B cell (primary cell): ENCODE measurements at regions not wholly inside any gene's neighbourhood (a gene's known extent, or its start where the extent isn't known, plus 50 kb on each side); places are given as distances from the start of the nearest gene placed in this dataset.

ENCODE experiments used
- ATAC-seq: fragments of 200-7000 bp; cut with Tn5 transposase; one replicate; pipeline ENCODE4 v1.10.0; 2021; ENCODE audit warnings: low read depth, mild to moderate bottlenecking, moderate number of reproducible peaks, moderate library complexity
- CTCF ChIA-PET: fragments of 350-600 bp; sonication (Branson Sonifier 250); formaldehyde crosslinking; loops from one replicate; lab custom pipeline; 2021; ENCODE audit warnings: antibody characterized with exemption, inconsistent platforms; lab: Charles Lee
- POLR2A ChIA-PET: fragments of 350-600 bp; sonication (Branson Sonifier 250); formaldehyde crosslinking; loops from one replicate; lab custom pipeline; 2021; ENCODE audit warnings: antibody characterized with exemption; lab: Charles Lee
- DNase-seq: peaks from one replicate; pipeline ENCODE4 v3.0.0; 2013
- H2AFZ ChIP-seq: 2 replicates; pipeline ENCODE4 v1.6.1; 2012; ENCODE audit warnings: mild to moderate bottlenecking, low read depth, low read length; ENCODE audit not compliant: insufficient read depth, poor library complexity, severe bottlenecking
- H3K27ac ChIP-seq, 2 donors: 1 replicate in 1 of 2; 2 replicates in 1 of 2; pipeline ENCODE4 v1.5.1; 2012 to 2013; ENCODE audit warnings: low read length in 2 of 2, mild to moderate bottlenecking in 2 of 2, moderate library complexity in 1 of 2
- H3K27me3 ChIP-seq, 4 experiments: fragments of 200-600 bp in 1 of 4; sonication (generic) in 1 of 4; replicated peaks in 1 of 4; 1 replicate in 2 of 4; 2 replicates in 2 of 4; pipeline versions ENCODE4 v1.6.1 to v1.7.0; 2013 to 2016; ENCODE audit warnings: low read length in 3 of 4, mild to moderate bottlenecking in 2 of 4, mixed read lengths in 1 of 4, moderate library complexity in 1 of 4; ENCODE audit not compliant: insufficient read depth in 4 of 4, control insufficient read depth in 3 of 4; ENCODE audit errors: control extremely low read depth in 1 of 4
- H3K36me3 ChIP-seq, 2 experiments: replicated peaks in 1 of 2; 1 replicate in 1 of 2; 2 replicates in 1 of 2; pipeline versions ENCODE4 v1.6.1 to v1.7.1; 2013; ENCODE audit warnings: low read length in 1 of 2; ENCODE audit not compliant: insufficient read depth in 2 of 2, control insufficient read depth in 1 of 2; ENCODE audit errors: control extremely low read depth in 1 of 2, extremely low read depth in 1 of 2
- H3K4me1 ChIP-seq, 2 donors: fragments of 200-600 bp in 1 of 2; sonication (generic) in 1 of 2; 1 replicate in 1 of 2; 2 replicates in 1 of 2; pipeline versions ENCODE4 v1.5.1 to v1.6.1; 2013 to 2017; ENCODE audit warnings: low read length in 2 of 2; ENCODE audit not compliant: control insufficient read depth in 2 of 2, insufficient read depth in 2 of 2
- H3K4me2 ChIP-seq: replicated peaks from 2 replicates; pipeline ENCODE3; 2012; ENCODE audit warnings: mild to moderate bottlenecking, low read depth, low read length; ENCODE audit not compliant: poor library complexity, severe bottlenecking
- H3K4me3 ChIP-seq, 5 experiments: fragments of 200-600 bp in 1 of 5; sonication (generic) in 1 of 5; 1 replicate in 3 of 5; 2 replicates in 2 of 5; pipeline versions ENCODE4 v1.5.1 to v1.7.0; 2011 to 2016; ENCODE audit warnings: low read length in 4 of 5, mild to moderate bottlenecking in 4 of 5, low read depth in 2 of 5, control low read depth in 1 of 5, moderate library complexity in 1 of 5; ENCODE audit not compliant: insufficient read depth in 1 of 5; ENCODE audit errors: control extremely low read depth in 1 of 5, extremely low read depth in 1 of 5
- H3K79me2 ChIP-seq: fragments of 200-600 bp; sonication (generic); one replicate; pipeline ENCODE4 v1.6.0; 2016; ENCODE audit warnings: low read length; ENCODE audit not compliant: control insufficient read depth, insufficient read depth
- H3K9ac ChIP-seq: fragments of 200-600 bp; sonication (generic); 2 replicates; pipeline ENCODE4 v1.6.1; 2017; ENCODE audit warnings: mild to moderate bottlenecking, low read length, moderate library complexity
- H3K9me3 ChIP-seq, 3 donors: one replicate each; pipeline versions ENCODE4 v1.6.1 to v1.7.1; 2013; ENCODE audit warnings: low read length in 2 of 3; ENCODE audit not compliant: control insufficient read depth in 2 of 3, insufficient read depth in 1 of 3; ENCODE audit errors: control extremely low read depth in 1 of 3
- H4K20me1 ChIP-seq: 2 replicates; pipeline ENCODE4 v1.6.0; 2012; ENCODE audit warnings: mild to moderate bottlenecking, low read length; ENCODE audit not compliant: insufficient read depth, control insufficient read depth, poor library complexity, severe bottlenecking
- H3K27ac Mint-ChIP-seq: one replicate; pipeline ENCODE4 v1.8.0; 2021; ENCODE audit warnings: mixed read lengths
- H3K27me3 Mint-ChIP-seq: one replicate; pipeline ENCODE4 v1.8.0; 2021; ENCODE audit warnings: mixed read lengths
- H3K4me1 Mint-ChIP-seq: one replicate; pipeline ENCODE4 v1.8.0; 2021; ENCODE audit warnings: mixed read lengths
- H3K4me3 Mint-ChIP-seq: one replicate; pipeline ENCODE4 v1.8.0; 2021; ENCODE audit warnings: mixed read lengths
- H3K9me3 Mint-ChIP-seq: one replicate; pipeline ENCODE4 v1.8.0; 2022; ENCODE audit warnings: mixed read lengths; ENCODE audit not compliant: insufficient read depth
- CTCF ChIP-seq: fragments of 200-600 bp; IDR thresholded peaks from one replicate; pipeline ENCODE4 v1.8.0; 2022; ENCODE audit warnings: antibody characterized with exemption, mild to moderate bottlenecking
- EZH2 ChIP-seq: IDR thresholded peaks from 2 replicates; pipeline ENCODE4 v1.6.1; 2012; ENCODE audit warnings: borderline replicate concordance, low read depth, mild to moderate bottlenecking, moderate library complexity, low read length; ENCODE audit not compliant: insufficient read depth, poor library complexity, severe bottlenecking
- WGBS: methylation state at CpG from one replicate; pipeline ENCODE4 v1.1.5; 2013; ENCODE audit warnings: missing lambda C conversion rate; ENCODE audit not compliant: insufficient coverage; 5-methylcytosine and 5-hydroxymethylcytosine counted together
- intact Hi-C: fragments of 100-400 bp; cut with micrococcal nuclease; formaldehyde crosslinking; loops from one replicate; pipeline ENCODE4 v1.10.0; 2022

- peaks cover 11% of the 10 kb centered on the region for H3K27me3 Mint-ChIP-seq
- no peak overlapping the region for H3K4me2 ChIP-seq
- intact Hi-C loops = no loop called here
- no peaks in the 10 kb centered on the region for H3K27me3 ChIP-seq
- ATAC-seq (no peak), DNase-seq (no peak)
- no peaks in the 10 kb centered on the region for H3K4me1 ChIP-seq
- WGBS = 98% methylated on average over 12 of the region's 12 CpGs
- ChIA-PET CTCF (no interaction called here), POLR2A (no interaction called here)
- H3K4me1 Mint-ChIP-seq = no peaks in the 10 kb centered on the region
- no peak overlapping the region for H2AFZ ChIP-seq
- H3K79me2 ChIP-seq = no peaks in the 10 kb centered on the region
- H3K9me3 ChIP-seq = peaks cover 0 to 3% (median 0%) of the 10 kb centered on the region in 3 donors
- H3K9ac ChIP-seq = no peak overlapping the region
- no peaks in the 10 kb centered on the region for H3K9me3 Mint-ChIP-seq
- no peak overlapping the region for H3K27ac ChIP-seq
- H3K27ac Mint-ChIP-seq = no peak overlapping the region
- no peaks in the 10 kb centered on the region for H3K36me3 ChIP-seq
- TF ChIP-seq CTCF = no peak
- TF ChIP-seq EZH2 = no peak
- H3K4me3 Mint-ChIP-seq = no peak overlapping the region
- no peak overlapping the region for H3K4me3 ChIP-seq
- H4K20me1 ChIP-seq = no peaks in the 10 kb centered on the region
Measured at GRCh38 chr14:66092748-66093147, 393.4 kb upstream of the CCDC196 start.

- 92% methylated on average over 35 of the region's 38 CpGs for WGBS
- ChIA-PET POLR2A (no interaction called here), CTCF (no interaction called here)
- TF ChIP-seq EZH2 (no peak), CTCF (no peak)
- H3K27me3 Mint-ChIP-seq = peaks cover 11% of the 10 kb centered on the region
- no peak overlapping the region for H3K4me3 Mint-ChIP-seq
- H3K4me1 Mint-ChIP-seq = no peaks in the 10 kb centered on the region
- H3K9me3 Mint-ChIP-seq = no peaks in the 10 kb centered on the region
- H2AFZ ChIP-seq = no peak overlapping the region
- no peak overlapping the region for H3K27ac Mint-ChIP-seq
- H3K4me2 ChIP-seq = no peak overlapping the region
- no peaks in the 10 kb centered on the region for H3K79me2 ChIP-seq
- H3K9me3 ChIP-seq = peaks cover 0 to 3% (median 0%) of the 10 kb centered on the region in 3 donors
- H3K4me1 ChIP-seq = no peaks in the 10 kb centered on the region
- ATAC-seq (no peak), DNase-seq (no peak)
- no peak overlapping the region for H3K27ac ChIP-seq
- no peak overlapping the region for H3K9ac ChIP-seq
- no peaks in the 10 kb centered on the region for H4K20me1 ChIP-seq
- H3K36me3 ChIP-seq = no peaks in the 10 kb centered on the region
- H3K27me3 ChIP-seq = no peaks in the 10 kb centered on the region
- H3K4me3 ChIP-seq = no peak overlapping the region
- intact Hi-C loops = no loop called here
Measured at GRCh38 chr14:66094001-66094727, 392.0 kb upstream of the CCDC196 start.
